Cerebellar cortex (tissue), 1 donor: ENCODE measurements at regions not wholly inside any gene's neighbourhood (a gene's known extent, or its start where the extent isn't known, plus 50 kb on each side); places are given as distances from the start of the nearest gene placed in this dataset.
"Not testable (repeated sequence)": the region's sequence is repeated elsewhere in the genome, so short reads cannot be mapped to it uniquely, and the experiment has no call there.

Experiments
- DNase-seq: peaks from one replicate; pipeline ENCODE4 v3.0.0-alpha.2; 2015; ENCODE audit warnings: low spot score

- DNase-seq, result not testable (repeated sequence)
Observed at GRCh38 chr1:207196135-207196534, 92.1 kb downstream of the C4BPA start.

DNA sequence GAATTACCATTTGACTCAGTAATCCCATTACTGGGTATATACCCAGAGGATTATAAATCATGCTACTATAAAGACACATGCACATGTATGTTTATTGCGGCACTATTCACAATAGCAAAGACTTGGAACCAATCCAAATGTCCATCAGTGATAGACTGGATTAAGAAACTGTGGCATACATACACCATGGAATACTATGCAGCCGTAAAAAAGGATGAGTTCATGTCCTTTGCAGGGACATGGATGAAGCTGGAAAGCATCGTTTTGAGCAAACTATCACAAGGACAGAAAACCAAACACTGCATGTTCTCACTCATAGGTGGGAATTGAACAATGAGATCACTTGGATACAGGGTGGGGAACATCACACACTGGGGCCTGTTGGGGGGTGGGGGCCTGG, 97.5 kb downstream of the C4BPA start:
- not testable (repeated sequence) for DNase-seq

GRCh38 chr1:207202480-207202879, 98.4 kb downstream of the C4BPA start:
- DNase-seq, result no peak

GRCh38 chr1:207203541-207203940, 99.5 kb downstream of the C4BPA start:
- no peak for DNase-seq

GRCh38 chr1:207205614-207206061, 101.6 kb downstream of the C4BPA start:
- DNase-seq, result no peak

GRCh38 chr1:207208691-207209090, 104.7 kb downstream of the C4BPA start:
- DNase-seq, result not testable (repeated sequence)

DNA sequence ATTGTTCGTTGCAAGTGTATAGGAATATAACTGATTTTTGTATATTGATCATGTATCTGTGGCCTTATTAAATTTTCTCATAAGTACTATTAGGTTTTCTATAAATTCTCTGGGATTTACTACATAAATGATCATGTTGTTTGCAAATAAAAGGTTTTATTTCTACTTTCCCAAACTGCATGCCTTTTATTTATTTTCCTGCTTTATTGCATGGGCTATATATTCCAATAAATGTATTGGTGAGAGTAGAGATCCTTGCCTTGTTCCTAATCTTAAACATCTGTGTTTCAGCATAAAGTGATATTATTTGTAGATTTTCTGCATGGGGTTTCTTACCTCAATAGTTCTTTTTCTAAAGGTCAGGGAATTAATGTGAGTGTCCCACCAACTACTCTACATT, 107.0 kb upstream of the CD55 start:
- DNase-seq, result no peak

- no peak for DNase-seq
Observed at GRCh38 chr1:207217778-207218511, 103.5 kb upstream of the CD55 start.

DNA sequence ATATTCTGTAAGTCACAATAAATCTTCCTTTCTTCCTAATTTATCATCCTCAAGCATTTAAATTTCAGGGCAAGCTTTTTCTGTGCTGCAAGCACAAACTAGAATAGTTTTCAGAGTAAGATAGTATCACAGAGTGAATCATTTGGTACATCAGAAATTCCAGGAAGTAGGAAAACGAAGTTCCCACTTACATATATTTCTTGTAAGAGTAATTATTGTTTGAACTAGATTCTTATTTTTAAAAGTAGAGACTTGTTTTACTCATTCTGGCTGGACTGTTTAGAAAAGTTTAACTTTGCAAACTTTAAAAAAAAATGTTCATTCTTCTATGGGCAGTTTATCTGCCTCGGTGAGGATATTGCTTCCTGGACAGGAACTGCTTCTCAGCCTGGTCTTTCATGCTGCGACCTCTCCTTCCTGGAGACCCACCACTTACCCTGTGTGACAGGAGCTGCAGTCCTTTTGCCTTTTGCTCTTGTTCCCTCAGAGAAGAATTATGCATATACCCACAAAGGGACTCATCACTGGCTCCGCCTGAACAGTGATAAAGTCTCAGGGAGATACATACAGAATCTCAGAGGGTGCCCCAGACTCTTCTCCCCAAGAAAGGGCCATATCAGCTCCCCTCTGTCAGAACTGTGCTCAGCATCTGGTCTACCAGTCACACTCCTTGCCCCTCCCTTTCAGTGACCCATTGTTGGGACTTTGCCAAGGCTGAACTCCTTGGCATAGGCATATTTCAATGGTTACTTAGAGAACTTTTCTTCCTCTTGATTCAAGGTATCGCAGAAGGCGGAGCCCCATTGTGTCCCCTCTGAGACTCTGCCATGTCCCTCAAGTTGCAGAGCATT, 102.7 kb upstream of the CD55 start:
- no peak for DNase-seq

- no peak for DNase-seq
Observed at GRCh38 chr1:207219979-207220889, 101.2 kb upstream of the CD55 start.

- DNase-seq, result no peak
Observed at GRCh38 chr1:207221934-207222351, 99.5 kb upstream of the CD55 start.

DNA sequence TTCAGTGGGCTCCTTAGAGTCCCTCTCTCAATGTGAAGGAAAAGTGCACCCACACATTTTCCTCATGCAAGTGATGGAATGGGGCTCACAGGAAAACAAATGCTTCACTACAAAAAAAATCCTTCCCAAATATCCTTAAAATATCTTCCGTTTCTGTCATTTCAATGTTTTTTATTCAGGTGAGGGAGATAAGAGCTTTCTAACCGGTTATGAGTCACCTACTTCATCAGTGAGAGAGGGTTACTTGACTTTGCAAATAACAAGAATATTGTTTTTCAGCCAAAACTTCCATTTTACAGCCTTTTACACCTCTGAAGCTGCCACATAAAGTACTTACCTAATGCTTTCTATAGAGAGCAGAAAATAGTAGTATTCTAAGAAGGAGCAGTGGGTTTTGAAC, 98.3 kb upstream of the CD55 start:
- DNase-seq, result no peak

DNA sequence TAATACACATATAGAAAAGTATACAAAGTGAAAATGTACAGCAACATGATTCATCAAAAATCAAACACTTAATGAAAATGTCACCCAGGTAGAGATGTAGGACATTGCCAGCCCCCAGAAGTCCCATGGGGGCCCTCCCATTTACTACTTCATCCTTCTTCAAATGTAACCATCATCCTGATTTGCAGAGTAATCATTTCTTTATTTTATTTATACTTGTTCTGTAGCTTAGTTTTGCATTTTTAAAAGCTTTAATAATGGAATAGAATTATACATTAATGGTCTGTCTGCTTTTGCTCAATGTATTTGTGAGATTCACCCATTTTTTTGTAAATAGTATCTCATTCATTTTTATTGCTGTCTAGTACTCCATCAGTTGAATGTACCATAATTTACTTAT, 96.8 kb upstream of the CD55 start:
- no peak for DNase-seq

DNA sequence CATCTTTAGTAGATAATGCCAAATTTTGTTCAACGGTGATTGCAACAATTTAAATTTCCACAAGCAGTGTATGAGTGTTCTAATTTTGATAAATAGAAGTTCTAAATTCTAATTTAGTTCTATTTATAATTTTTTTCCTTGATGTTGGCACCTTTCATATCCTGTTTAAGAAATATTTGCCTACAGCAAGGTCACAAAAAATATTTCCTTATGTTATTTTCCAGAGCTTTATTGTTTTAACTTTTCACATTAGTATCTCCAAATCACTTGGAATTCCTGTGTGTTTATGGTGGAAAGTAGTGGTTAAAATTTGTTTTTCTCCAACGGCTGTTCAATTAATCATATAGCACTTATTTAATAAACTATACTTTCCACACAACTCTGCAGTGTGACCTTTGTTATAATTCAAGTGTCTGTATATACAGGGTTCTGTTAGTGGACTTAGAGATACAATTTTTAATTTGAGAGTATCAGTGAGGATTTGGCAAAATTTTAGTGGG, 94.3 kb upstream of the CD55 start:
- DNase-seq, result no peak

DNA sequence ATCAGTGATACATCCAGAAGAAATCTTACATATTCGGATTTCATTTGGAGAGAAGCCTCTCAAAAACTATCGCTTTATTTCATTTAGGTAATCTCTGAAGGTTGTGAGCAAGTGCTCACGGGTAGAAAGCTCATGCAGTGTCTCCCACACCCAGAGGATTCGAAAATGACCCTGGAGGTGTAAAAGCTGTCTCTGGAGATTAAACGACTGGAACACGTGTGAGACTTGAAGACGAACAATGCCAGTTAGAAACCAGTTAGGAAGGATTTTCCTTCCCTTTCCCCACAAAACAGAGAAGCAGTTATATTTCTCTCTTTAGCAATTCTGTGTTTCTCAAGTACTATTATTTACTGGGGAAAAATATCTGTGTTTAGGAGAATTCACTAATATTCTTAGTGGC, 92.5 kb upstream of the CD55 start:
- no peak for DNase-seq

- no peak for DNase-seq
Observed at GRCh38 chr1:207230441-207230840, 91.0 kb upstream of the CD55 start.

DNA sequence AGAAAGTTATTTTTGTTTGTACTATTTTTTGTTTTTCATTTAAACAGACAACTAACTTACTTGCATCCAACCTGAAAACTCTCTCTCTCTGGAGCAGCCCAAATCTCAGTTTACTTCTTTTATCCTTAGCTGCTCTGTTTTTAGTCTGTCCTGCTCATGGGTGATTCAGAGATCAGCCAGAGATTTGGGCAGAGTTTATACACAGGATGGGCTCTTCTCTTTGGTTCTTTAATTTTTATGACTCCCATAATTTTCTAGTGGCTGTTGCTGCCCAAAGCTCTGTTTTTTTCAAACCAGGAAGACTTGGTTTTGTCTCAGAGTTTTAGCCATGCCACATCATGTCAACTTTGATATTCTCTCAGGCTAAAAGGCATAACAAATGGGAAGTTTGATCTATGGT, 86.8 kb upstream of the CD55 start:
- no peak for DNase-seq

GRCh38 chr1:207239874-207240273, 81.6 kb upstream of the CD55 start:
- DNase-seq, result no peak

GRCh38 chr1:207240325-207241101, 81.0 kb upstream of the CD55 start:
- no peak for DNase-seq

GRCh38 chr1:207241164-207241934, 80.1 kb upstream of the CD55 start:
- no peak for DNase-seq
